ENCODE measurements at regions not wholly inside any gene's neighbourhood (a gene's known extent, or its start where the extent isn't known, plus 50 kb on each side); places are given as distances from the start of the nearest gene placed in this dataset.

DNA sequence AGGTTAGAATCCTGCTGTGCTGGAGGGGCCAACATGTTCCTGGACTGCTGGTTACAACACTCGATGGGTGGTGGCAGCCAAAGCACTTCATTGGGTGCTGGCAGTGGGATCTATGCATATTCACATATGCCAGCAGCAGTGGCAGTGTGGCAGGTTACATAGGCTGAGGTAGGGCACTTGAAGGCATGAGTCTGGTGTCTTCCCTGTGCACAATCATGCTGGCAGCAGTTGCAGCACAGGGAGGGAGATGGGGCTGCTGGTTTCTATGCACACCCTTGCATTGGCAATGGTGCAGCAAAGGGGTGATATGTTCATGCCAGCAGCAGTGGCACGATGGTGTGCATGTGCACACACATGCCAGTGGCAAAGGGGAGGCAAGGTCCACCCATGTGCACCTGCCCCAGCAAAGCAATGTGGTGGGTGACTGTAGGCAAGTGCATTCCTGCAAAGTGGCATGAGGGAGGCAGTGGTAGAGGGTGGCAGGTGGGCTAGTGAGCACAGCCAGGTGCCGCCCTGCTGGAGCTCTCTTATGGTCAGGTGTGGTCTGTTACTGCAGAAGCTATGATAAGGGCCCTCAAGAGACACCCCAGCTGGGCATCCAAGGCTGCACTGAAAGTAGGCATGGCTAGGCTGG, 356.2 kb upstream of the STEAP1 start:
- Mint-ChIP-seq H3K36me3 (no peaks in the 10 kb centered on the region), H3K27me3 (ENCODE audit: low read depth) (no peaks in the 10 kb centered on the region; the same call in 1 of the 2 replicates), H3K4me3 (no peak overlapping the region), H3K9me3 (peaks cover 8% of the 10 kb centered on the region), H3K4me1 (0 out of 2 replicates have a peak, but pooled peaks cover 4% of the 10 kb centered on the region), H3K27ac (no peak overlapping the region; the same call in 1 of the 2 replicates)
- no peak for TF ChIP-seq ZNF317 (CRISPR knock-in tag; IDR thresholded peaks at IDR 0.05; ENCODE audit: borderline replicate concordance, low read depth)
- no peak for TF ChIP-seq HMGA2 (CRISPR knock-in tag; IDR thresholded peaks at IDR 0.05)
- no peak for TF ChIP-seq NR2C2 (CRISPR knock-in tag; IDR thresholded peaks at IDR 0.05)
- TF ChIP-seq ZNF416 (CRISPR knock-in tag; IDR thresholded peaks at IDR 0.05), result no peak
- TF ChIP-seq FOXK1 (CRISPR knock-in tag; IDR thresholded peaks at IDR 0.05), result no peak
- no peak for TF ChIP-seq ELF4 (CRISPR knock-in tag; IDR thresholded peaks at IDR 0.05; ENCODE audit: low read depth)
- TF ChIP-seq ZNF121 (CRISPR knock-in tag; IDR thresholded peaks at IDR 0.05), result no peak
- TF ChIP-seq OVOL2 (CRISPR knock-in tag; IDR thresholded peaks at IDR 0.05; ENCODE audit: borderline replicate concordance), result no peak
- TF ChIP-seq ZNF219 (CRISPR knock-in tag; IDR thresholded peaks at IDR 0.05; ENCODE audit: borderline replicate concordance), result no peak
- ChIA-PET POLR2A (no interaction called here), CTCF (no interaction called here)
- no peak for DNase-seq (ENCODE audit: low spot score)
- ATAC-seq, result no peak

GRCh38 chr7:89798599-89798996, 355.7 kb upstream of the STEAP1 start:
- H3K36me3 Mint-ChIP-seq, result no peaks in the 10 kb centered on the region; the same call in 1 of the 2 replicates
- peaks cover 13% of the 10 kb centered on the region for H3K9me3 Mint-ChIP-seq
- no peaks in the 10 kb centered on the region for H3K27me3 Mint-ChIP-seq (ENCODE audit: low read depth)
- DNase-seq (ENCODE audit: low spot score) (no peak), ATAC-seq (no peak)
- 0 out of 2 replicates have a peak, but pooled peaks cover 4% of the 10 kb centered on the region for H3K4me1 Mint-ChIP-seq
- no peak for TF ChIP-seq ZNF219 (CRISPR knock-in tag; IDR thresholded peaks at IDR 0.05; ENCODE audit: borderline replicate concordance)
- no peak for TF ChIP-seq FOXP1 (CRISPR knock-in tag; IDR thresholded peaks at IDR 0.05; ENCODE audit: borderline replicate concordance)
- no peak for TF ChIP-seq ATF1 (CRISPR knock-in tag; IDR thresholded peaks at IDR 0.05)
- no peak for TF ChIP-seq AR (CRISPR knock-in tag; IDR thresholded peaks at IDR 0.05)
- no peak overlapping the region for H3K27ac Mint-ChIP-seq
- CTCF ChIA-PET, result no interaction called here
- no peak overlapping the region for H3K4me3 Mint-ChIP-seq
- POLR2A ChIA-PET, result no interaction called here

- Mint-ChIP-seq H3K36me3 (no peaks in the 10 kb centered on the region; the same call in 1 of the 2 replicates), H3K4me1 (0 out of 2 replicates have a peak, but pooled peaks cover 4% of the 10 kb centered on the region), H3K27ac (no peak overlapping the region), H3K27me3 (ENCODE audit: low read depth) (no peaks in the 10 kb centered on the region), H3K9me3 (peaks cover 27% of the 10 kb centered on the region), H3K4me3 (no peak overlapping the region)
- no peak for TF ChIP-seq GTF2I (CRISPR knock-in tag; conservative IDR thresholded peaks at IDR 0.05)
- TF ChIP-seq, protein P1, sequence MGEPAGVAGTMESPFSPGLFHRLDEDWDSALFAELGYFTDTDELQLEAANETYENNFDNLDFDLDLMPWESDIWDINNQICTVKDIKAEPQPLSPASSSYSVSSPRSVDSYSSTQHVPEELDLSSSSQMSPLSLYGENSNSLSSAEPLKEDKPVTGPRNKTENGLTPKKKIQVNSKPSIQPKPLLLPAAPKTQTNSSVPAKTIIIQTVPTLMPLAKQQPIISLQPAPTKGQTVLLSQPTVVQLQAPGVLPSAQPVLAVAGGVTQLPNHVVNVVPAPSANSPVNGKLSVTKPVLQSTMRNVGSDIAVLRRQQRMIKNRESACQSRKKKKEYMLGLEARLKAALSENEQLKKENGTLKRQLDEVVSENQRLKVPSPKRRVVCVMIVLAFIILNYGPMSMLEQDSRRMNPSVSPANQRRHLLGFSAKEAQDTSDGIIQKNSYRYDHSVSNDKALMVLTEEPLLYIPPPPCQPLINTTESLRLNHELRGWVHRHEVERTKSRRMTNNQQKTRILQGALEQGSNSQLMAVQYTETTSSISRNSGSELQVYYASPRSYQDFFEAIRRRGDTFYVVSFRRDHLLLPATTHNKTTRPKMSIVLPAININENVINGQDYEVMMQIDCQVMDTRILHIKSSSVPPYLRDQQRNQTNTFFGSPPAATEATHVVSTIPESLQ (CRISPR knock-in tag; IDR thresholded peaks at IDR 0.05), result no peak
- TF ChIP-seq ZBTB43 (CRISPR knock-in tag; IDR thresholded peaks at IDR 0.05), result no peak
- TF ChIP-seq ZNF263 (CRISPR knock-in tag; IDR thresholded peaks at IDR 0.05; ENCODE audit: low read depth), result no peak
- TF ChIP-seq ATF2 (CRISPR knock-in tag; IDR thresholded peaks at IDR 0.05; ENCODE audit: borderline replicate concordance, low read depth), result no peak
- no peak for TF ChIP-seq EMX1 (CRISPR knock-in tag; IDR thresholded peaks at IDR 0.05)
- no peak for ATAC-seq
- DNase-seq (ENCODE audit: low spot score), result no peak
- CTCF ChIA-PET, result no interaction called here
- POLR2A ChIA-PET, result no interaction called here
Observed at GRCh38 chr7:89800761-89801160, 353.5 kb upstream of the STEAP1 start.

Data from WTC11 (cell line).